AG04450 (cell line): ENCODE measurements at regions not wholly inside any gene's neighbourhood (a gene's known extent, or its start where the extent isn't known, plus 50 kb on each side); places are given as distances from the start of the nearest gene placed in this dataset.

Source experiments
- CTCF ChIA-PET: fragments of 300-600, 350-600 bp; formaldehyde crosslinking; extraction: SDS; loops from one replicate; lab custom pipeline; 2022; ENCODE audit warnings: antibody characterized with exemption, inconsistent platforms; lab: Charles Lee
- POLR2A ChIA-PET: fragments of 350-600 bp; formaldehyde crosslinking; extraction: SDS; loops from one replicate; lab custom pipeline; 2021; ENCODE audit warnings: antibody characterized with exemption, inconsistent platforms; lab: Yijun Ruan, JAX
- DNase-seq: peaks from one replicate; pipeline ENCODE4 v3.0.0-alpha.2; 2011; ENCODE audit warnings: low read depth, low spot score
- H3K27ac ChIP-seq: one replicate; pipeline ENCODE4 v1.5.1; 2012; ENCODE audit warnings: low read depth, low read length, control low read depth
- H3K27me3 ChIP-seq: one replicate; pipeline ENCODE4 v1.6.0; 2012; ENCODE audit warnings: low read length; ENCODE audit not compliant: control insufficient read depth, insufficient read depth
- H3K4me3 ChIP-seq: 2 replicates; pipeline ENCODE4 v1.5.1; 2011; ENCODE audit warnings: mild to moderate bottlenecking, low read depth, low read length, control low read depth
- H3K9me3 ChIP-seq: 2 replicates; pipeline ENCODE4 v1.5.1; 2012; ENCODE audit warnings: low read length; ENCODE audit not compliant: control insufficient read depth, insufficient read depth
- CTCF ChIP-seq: IDR thresholded peaks from 2 replicates; pipeline ENCODE4 v1.5.1; 2011; ENCODE audit warnings: low read depth, low read length, control low read depth, inconsistent platforms

- ChIA-PET POLR2A (no interaction called here), CTCF (interaction anchor here (1.0 to 1.6 kb wide), 2 partner anchors 9 to 428 kb away, joined by 3 to 4 read pairs; no protein-coding TSS in a partner anchor)
- H3K27ac ChIP-seq: no peak overlapping the region
- H3K4me3 ChIP-seq: no peak overlapping the region
- no peaks in the 10 kb centered on the region for H3K9me3 ChIP-seq
- peaks cover 19% of the 10 kb centered on the region for H3K27me3 ChIP-seq
- no peak for DNase-seq
- TF ChIP-seq CTCF: no peak
These were observed 56.0 kb upstream of the LRPPRC start for GRCh38 chr2:44051593-44052347.

GRCh38 chr2:44052584-44052983 lies 56.8 kb upstream of the LRPPRC start:
- Histone ChIP-seq H3K4me3 (no peak overlapping the region), H3K27me3 (peaks cover 15% of the 10 kb centered on the region), H3K9me3 (no peaks in the 10 kb centered on the region), H3K27ac (no peak overlapping the region)
- TF ChIP-seq CTCF: no peak
- POLR2A ChIA-PET: no interaction called here
- CTCF ChIA-PET: interaction anchor here (0.8 to 2.2 kb wide), 3 partner anchors 9 to 427 kb away, joined by 3 to 7 read pairs (median 3); no protein-coding TSS in a partner anchor
- DNase-seq: no peak

- H3K27ac ChIP-seq: no peak overlapping the region
- no peak overlapping the region for H3K4me3 ChIP-seq
- TF ChIP-seq CTCF: no peak
- ChIA-PET CTCF (interaction anchor here (0.8 to 2.2 kb wide), 2 partner anchors 9 to 427 kb away, joined by 3 to 7 read pairs; no protein-coding TSS in a partner anchor), POLR2A (no interaction called here)
- no peaks in the 10 kb centered on the region for H3K9me3 ChIP-seq
- no peak for DNase-seq
- H3K27me3 ChIP-seq: peaks cover 11% of the 10 kb centered on the region
These were observed 57.3 kb upstream of the LRPPRC start for GRCh38 chr2:44053052-44053451.

GRCh38 chr2:44053456-44053855 lies 57.7 kb upstream of the LRPPRC start:
- Histone ChIP-seq H3K27ac (no peak overlapping the region), H3K27me3 (peaks cover 10% of the 10 kb centered on the region), H3K4me3 (no peak overlapping the region), H3K9me3 (no peaks in the 10 kb centered on the region)
- DNase-seq: no peak
- ChIA-PET CTCF (interaction anchor here (1.0 to 2.2 kb wide), 2 partner anchors 9 to 426 kb away, joined by 7 read pairs; no protein-coding TSS in a partner anchor), POLR2A (no interaction called here)
- TF ChIP-seq CTCF: no peak

- ChIA-PET CTCF (interaction anchor here (1.0 kb wide), 1 partner anchor 11 kb away, joined by 3 read pairs; no protein-coding TSS in a partner anchor), POLR2A (no interaction called here)
- no peak for DNase-seq
- Histone ChIP-seq H3K4me3 (no peak overlapping the region), H3K9me3 (no peaks in the 10 kb centered on the region), H3K27me3 (peaks cover 6% of the 10 kb centered on the region), H3K27ac (no peak overlapping the region)
- no peak for TF ChIP-seq CTCF
These were observed 59.4 kb upstream of the LRPPRC start for GRCh38 chr2:44055229-44055628.
